ENCODE measurements at regions not wholly inside any gene's neighbourhood (a gene's known extent, or its start where the extent isn't known, plus 50 kb on each side); places are given as distances from the start of the nearest gene placed in this dataset.

- no peak overlapping the region for H3K4me3 Mint-ChIP-seq
- H3K4me1 Mint-ChIP-seq, result no peaks in the 10 kb centered on the region
- peaks cover 1 to 5% (median 2%) of the 10 kb centered on the region in 3 donors for H3K27me3 Mint-ChIP-seq (ENCODE audit: low read depth in 3 of 3)
These were observed 143.2 kb downstream of the ATP6V1G3 start for GRCh38 chr1:198397208-198397808.

GRCh38 chr1:198391393-198392020 is 149.0 kb downstream of the ATP6V1G3 start:
- DNase-seq, result no peak
- H3K27me3 Mint-ChIP-seq (ENCODE audit: low read depth in 3 of 3), result peaks cover 0 to 4% (median 2%) of the 10 kb centered on the region in 3 donors
- peaks cover 0 to 4% (median 0%) of the 10 kb centered on the region in 3 donors for H3K36me3 Mint-ChIP-seq
- no peak overlapping the region for H3K4me3 Mint-ChIP-seq
- H3K9me3 Mint-ChIP-seq, result no peaks in the 10 kb centered on the region
- H3K27ac Mint-ChIP-seq, result no peak overlapping the region
- no peaks in the 10 kb centered on the region for H3K4me1 Mint-ChIP-seq

More at GRCh38 chr1:198397208-198397808, 143.2 kb downstream of the ATP6V1G3 start:
- Mint-ChIP-seq H3K36me3 (no peaks in the 10 kb centered on the region), H3K9me3 (peaks cover 0 to 4% (median 0%) of the 10 kb centered on the region in 6 donors), H3K27ac (no peak overlapping the region)
- no peak for DNase-seq

- no peaks in the 10 kb centered on the region for H3K4me1 Mint-ChIP-seq
- no peaks in the 10 kb centered on the region for H3K9me3 Mint-ChIP-seq
- peaks cover 0 to 4% (median 0%) of the 10 kb centered on the region in 3 donors for H3K36me3 Mint-ChIP-seq
- no peak overlapping the region for H3K4me3 Mint-ChIP-seq
- no peak overlapping the region for H3K27ac Mint-ChIP-seq
- H3K27me3 Mint-ChIP-seq (ENCODE audit: low read depth in 3 of 3), result peaks cover 2 to 6% (median 6%) of the 10 kb centered on the region in 3 donors
- DNase-seq, result no peak
These were observed 152.9 kb downstream of the ATP6V1G3 start for GRCh38 chr1:198387587-198387986.

GRCh38 chr1:198380275-198380674 is 160.2 kb downstream of the ATP6V1G3 start:
- H3K4me3 Mint-ChIP-seq, result no peak overlapping the region
- peaks cover 0 to 8% (median 2%) of the 10 kb centered on the region in 6 donors for H3K9me3 Mint-ChIP-seq
- peaks cover 2 to 4% (median 4%) of the 10 kb centered on the region in 3 donors for H3K27me3 Mint-ChIP-seq (ENCODE audit: low read depth in 3 of 3)
- H3K4me1 Mint-ChIP-seq, result peaks cover 9 to 12% of the 10 kb centered on the region in 2 donors
- no peak for DNase-seq
- H3K36me3 Mint-ChIP-seq, result peaks cover 0 to 5% (median 0%) of the 10 kb centered on the region in 3 donors
- H3K27ac Mint-ChIP-seq, result no peak overlapping the region

GRCh38 chr1:198377702-198378101 is 162.8 kb downstream of the ATP6V1G3 start:
- no peak for DNase-seq
- Mint-ChIP-seq H3K4me3 (no peak overlapping the region), H3K27ac (no peak overlapping the region)

GRCh38 chr1:198374288-198374687 is 166.2 kb downstream of the ATP6V1G3 start:
- DNase-seq, result no peak
- no peak overlapping the region for H3K4me3 Mint-ChIP-seq
- no peaks in the 10 kb centered on the region for H3K4me1 Mint-ChIP-seq
- H3K27ac Mint-ChIP-seq, result no peak overlapping the region
- H3K27me3 Mint-ChIP-seq (ENCODE audit: low read depth in 3 of 3), result peaks cover 3 to 6% (median 5%) of the 10 kb centered on the region in 3 donors
- H3K36me3 Mint-ChIP-seq, result peaks cover 0 to 10% (median 0%) of the 10 kb centered on the region in 3 donors
- H3K9me3 Mint-ChIP-seq, result peaks cover 0 to 10% (median 4%) of the 10 kb centered on the region in 6 donors

More at GRCh38 chr1:198377702-198378101, 162.8 kb downstream of the ATP6V1G3 start:
- H3K36me3 Mint-ChIP-seq, result peaks cover 0 to 5% (median 0%) of the 10 kb centered on the region in 3 donors
- peaks cover 9 to 12% of the 10 kb centered on the region in 2 donors for H3K4me1 Mint-ChIP-seq
- peaks cover 0 to 4% (median 1%) of the 10 kb centered on the region in 3 donors for H3K27me3 Mint-ChIP-seq (ENCODE audit: low read depth in 3 of 3)
- peaks cover 0 to 10% (median 3%) of the 10 kb centered on the region in 6 donors for H3K9me3 Mint-ChIP-seq

- Mint-ChIP-seq H3K27ac (no peak overlapping the region), H3K4me3 (no peak overlapping the region), H3K4me1 (no peaks in the 10 kb centered on the region), H3K9me3 (peaks cover 4 to 14% (median 8%) of the 10 kb centered on the region in 6 donors), H3K36me3 (peaks cover 0 to 15% (median 0%) of the 10 kb centered on the region in 3 donors), H3K27me3 (ENCODE audit: low read depth in 3 of 3) (peaks cover 3 to 6% (median 5%) of the 10 kb centered on the region in 3 donors)
- DNase-seq, result no peak
These were observed 167.1 kb downstream of the ATP6V1G3 start for GRCh38 chr1:198373376-198373775.

Data from immature natural killer cell (primary cell).